ENCODE measurements at regions not wholly inside any gene's neighbourhood (a gene's known extent, or its start where the extent isn't known, plus 50 kb on each side); places are given as distances from the start of the nearest gene placed in this dataset.

GRCh38 chr1:5481889-5482288, 510.3 kb downstream of the NPHP4 start:
- no peak for DNase-seq (ENCODE audit: low read depth)
- no peak for TF ChIP-seq CTCF (IDR thresholded peaks at IDR 0.05; ENCODE audit: low read depth, low read length, missing control alignments)
- H3K4me3 ChIP-seq (ENCODE audit: low read depth, low read length) = no peak overlapping the region

- DNase-seq (ENCODE audit: low read depth) = no peak
- no peak for TF ChIP-seq CTCF (IDR thresholded peaks at IDR 0.05; ENCODE audit: low read depth, low read length, missing control alignments)
These were observed 511.3 kb downstream of the NPHP4 start for GRCh38 chr1:5480906-5481305.

GRCh38 chr1:5479876-5480646, 512.2 kb downstream of the NPHP4 start:
- no peak for TF ChIP-seq CTCF (IDR thresholded peaks at IDR 0.05; ENCODE audit: low read depth, low read length, missing control alignments)
- no peak overlapping the region for H3K4me3 ChIP-seq (ENCODE audit: low read depth, low read length)
- DNase-seq (ENCODE audit: low read depth) = no peak

More at GRCh38 chr1:5480906-5481305, 511.3 kb downstream of the NPHP4 start:
- no peak overlapping the region for H3K4me3 ChIP-seq (ENCODE audit: low read depth, low read length)

- H3K4me3 ChIP-seq (ENCODE audit: low read depth, low read length) = no peak overlapping the region
- no peak for TF ChIP-seq CTCF (IDR thresholded peaks at IDR 0.05; ENCODE audit: low read depth, low read length, missing control alignments)
- no peak for DNase-seq (ENCODE audit: low read depth)
These were observed 513.3 kb downstream of the NPHP4 start for GRCh38 chr1:5478961-5479360.

- DNase-seq (ENCODE audit: low read depth) = no peak
- no peak overlapping the region for H3K4me3 ChIP-seq (ENCODE audit: low read depth, low read length)
- TF ChIP-seq CTCF (IDR thresholded peaks at IDR 0.05; ENCODE audit: low read depth, low read length, missing control alignments) = no peak
These were observed 514.0 kb downstream of the NPHP4 start for GRCh38 chr1:5478156-5478695.

GRCh38 chr1:5477716-5478115, 514.5 kb downstream of the NPHP4 start:
- TF ChIP-seq CTCF (IDR thresholded peaks at IDR 0.05; ENCODE audit: low read depth, low read length, missing control alignments) = no peak
- no peak for DNase-seq (ENCODE audit: low read depth)
- H3K4me3 ChIP-seq (ENCODE audit: low read depth, low read length) = no peak overlapping the region

GRCh38 chr1:5475572-5475971, 516.7 kb downstream of the NPHP4 start:
- no peak for TF ChIP-seq CTCF (IDR thresholded peaks at IDR 0.05; ENCODE audit: low read depth, low read length, missing control alignments)
- H3K4me3 ChIP-seq (ENCODE audit: low read depth, low read length) = no peak overlapping the region
- DNase-seq (ENCODE audit: low read depth) = no peak

Data from GM12864 (cell line).